ENCODE measurements at regions not wholly inside any gene's neighbourhood (a gene's known extent, or its start where the extent isn't known, plus 50 kb on each side); places are given as distances from the start of the nearest gene placed in this dataset.

- POLR2A ChIA-PET (ENCODE audit: low non-redundant PET), result no interaction called here
- CTCF ChIA-PET, result interaction anchor here (0.6 kb wide), 1 partner anchor 251 kb away, joined by 3 read pairs; no protein-coding TSS in a partner anchor
- peak overlapping the region; percentile 86 for H3K27ac ChIP-seq
- DNase-seq (ENCODE audit: low spot score), result no peak
- TF ChIP-seq CTCF (conservative IDR thresholded peaks at IDR 0.05; ENCODE audit: low read depth), result no peak
Observed at GRCh38 chr13:40063278-40063698, 407.8 kb downstream of the COG6 start.

- H3K27ac ChIP-seq, result peak overlapping the region; percentile 86
- CTCF ChIA-PET, result interaction anchor here (0.6 kb wide), 1 partner anchor 251 kb away, joined by 3 read pairs; no protein-coding TSS in a partner anchor
- DNase-seq (ENCODE audit: low spot score), result no peak
Observed at GRCh38 chr13:40063703-40064102, 408.2 kb downstream of the COG6 start.

GRCh38 chr13:40064154-40065097 is 409.0 kb downstream of the COG6 start:
- POLR2A ChIA-PET (ENCODE audit: low non-redundant PET), result interaction anchor here (0.5 kb wide), 1 partner anchor 36 kb away, joined by 3 read pairs; no protein-coding TSS in a partner anchor
- CTCF ChIA-PET, result no interaction called here
- peak; percentile 68 for DNase-seq (ENCODE audit: low spot score)
- TF ChIP-seq CTCF (conservative IDR thresholded peaks at IDR 0.05; ENCODE audit: low read depth), result no peak
- H3K27ac ChIP-seq, result peak overlapping the region; percentile 86

More at GRCh38 chr13:40063703-40064102, 408.2 kb downstream of the COG6 start:
- TF ChIP-seq CTCF (conservative IDR thresholded peaks at IDR 0.05; ENCODE audit: low read depth), result no peak
- POLR2A ChIA-PET (ENCODE audit: low non-redundant PET), result no interaction called here

- ChIA-PET CTCF (interaction anchor here (0.6 to 1.4 kb wide), 12 partner anchors 10 to 614 kb away, joined by 3 to 4 read pairs (median 3); no protein-coding TSS in a partner anchor), POLR2A (ENCODE audit: low non-redundant PET) (no interaction called here)
- no peak overlapping the region for H3K27ac ChIP-seq
- peak; percentile 66 for TF ChIP-seq CTCF (conservative IDR thresholded peaks at IDR 0.05; ENCODE audit: low read depth)
- DNase-seq (ENCODE audit: low spot score), result peak; percentile 39
Observed at GRCh38 chr13:40069173-40070044, 413.9 kb downstream of the COG6 start.

- no peak for TF ChIP-seq CTCF (conservative IDR thresholded peaks at IDR 0.05; ENCODE audit: low read depth)
- DNase-seq (ENCODE audit: low spot score), result no peak
- CTCF ChIA-PET, result interaction anchor here (0.5 to 1.4 kb wide), 2 partner anchors 15 to 152 kb away, joined by 3 to 4 read pairs; no protein-coding TSS in a partner anchor
- POLR2A ChIA-PET (ENCODE audit: low non-redundant PET), result no interaction called here
- H3K27ac ChIP-seq, result no peak overlapping the region
Observed at GRCh38 chr13:40070357-40070756, 414.9 kb downstream of the COG6 start.

- DNase-seq (ENCODE audit: low spot score), result no peak
- CTCF ChIA-PET, result no interaction called here
- POLR2A ChIA-PET (ENCODE audit: low non-redundant PET), result no interaction called here
- no peak overlapping the region for H3K27ac ChIP-seq
- TF ChIP-seq CTCF (conservative IDR thresholded peaks at IDR 0.05; ENCODE audit: low read depth), result no peak
Observed at GRCh38 chr13:40072663-40073120, 417.2 kb downstream of the COG6 start.

Data from RWPE1 (cell line).